K562 (cell line): ENCODE measurements at regions not wholly inside any gene's neighbourhood (a gene's known extent, or its start where the extent isn't known, plus 50 kb on each side); places are given as distances from the start of the nearest gene placed in this dataset.

Experiments
- ATF7 ChIP-seq: fragments of 450-650 bp; IDR thresholded peaks from 2 replicates; pipeline ENCODE4 v1.7.1; 2014; ENCODE audit warnings: mild to moderate bottlenecking, moderate library complexity
- HMGXB4 ChIP-seq: sonication (generic); formaldehyde crosslinking; IDR thresholded peaks from 2 replicates; pipeline ENCODE4 v1.8.1; 2023; ENCODE audit warnings: mild to moderate bottlenecking, missing genetic modification reagents
- ILF3 ChIP-seq: fragments of 450-650 bp; IDR thresholded peaks from 2 replicates; pipeline ENCODE4 v1.6.1; 2018; ENCODE audit warnings: antibody characterized with exemption, mild to moderate bottlenecking, moderate library complexity, borderline replicate concordance
- KLF10 ChIP-seq: fragments of 250-450 bp; sonication (Bioruptor Pico); IDR thresholded peaks from 2 replicates; pipeline ENCODE4 v1.6.1; 2021; ENCODE audit warnings: matching md5 sums
- RAD21 ChIP-seq, 2 experiments: fragments of 250-450 bp in 1 of 2; fragments of 450-650 bp in 1 of 2; sonication (Bioruptor Pico) in 1 of 2; formaldehyde crosslinking in 1 of 2; IDR thresholded peaks in 1 of 2; conservative IDR thresholded peaks in 1 of 2; 2 replicates each; pipeline versions ENCODE4 v1.4.0 to v1.8.0; 2020 to 2022; ENCODE audit warnings: mild to moderate bottlenecking in 2 of 2, moderate library complexity in 1 of 2
- RAD51 ChIP-seq: fragments of 450-650 bp; IDR thresholded peaks from 2 replicates; pipeline ENCODE4 v1.7.1; 2016; ENCODE audit warnings: low read depth, mild to moderate bottlenecking, borderline replicate concordance
- RBM39 ChIP-seq: fragments of 200-400 bp; formaldehyde crosslinking; optimal IDR thresholded peaks from 2 replicates; pipeline ENCODE3; 2018; ENCODE audit warnings: low read depth, low read length
- SREBF1 ChIP-seq: fragments of 150-350 bp; IDR thresholded peaks from 2 replicates; pipeline ENCODE4 v1.6.1; 2014; ENCODE audit warnings: antibody characterized with exemption, low read depth, low read length, borderline replicate concordance
- VEZF1 ChIP-seq: fragments of 200-800 bp; sonication (Bioruptor generic); IDR thresholded peaks from 2 replicates; pipeline ENCODE4 v1.6.1; 2017; ENCODE audit warnings: missing genetic modification characterization, missing compliant biosample characterization
- ZBTB17 ChIP-seq: fragments of 450-650 bp; formaldehyde crosslinking; IDR thresholded peaks from 2 replicates; pipeline ENCODE4 v1.4.0; 2020; ENCODE audit warnings: mild to moderate bottlenecking
- TF ChIP-seq, protein P1 (sequence below): fragments of 200-800 bp; sonication (Bioruptor generic); IDR thresholded peaks from 2 replicates; pipeline ENCODE4 v1.6.1; 2016; ENCODE audit warnings: missing genetic modification characterization, missing compliant biosample characterization

- TF ChIP-seq HMGXB4 (CRISPR knock-in tag) (no peak), RBM39 (no peak), VEZF1 (CRISPR knock-in tag) (no peak), ZBTB17 (CRISPR knock-in tag) (no peak), SREBF1 (no peak), ILF3 (no peak), RAD51 (no peak), RAD21 (CRISPR knock-in tag; conservative IDR thresholded peaks at IDR 0.05 in 1 of 2, IDR thresholded peaks at IDR 0.05 in 1 of 2) (no peak), ATF7 (no peak), KLF10 (no peak)
- TF ChIP-seq, protein P1, sequence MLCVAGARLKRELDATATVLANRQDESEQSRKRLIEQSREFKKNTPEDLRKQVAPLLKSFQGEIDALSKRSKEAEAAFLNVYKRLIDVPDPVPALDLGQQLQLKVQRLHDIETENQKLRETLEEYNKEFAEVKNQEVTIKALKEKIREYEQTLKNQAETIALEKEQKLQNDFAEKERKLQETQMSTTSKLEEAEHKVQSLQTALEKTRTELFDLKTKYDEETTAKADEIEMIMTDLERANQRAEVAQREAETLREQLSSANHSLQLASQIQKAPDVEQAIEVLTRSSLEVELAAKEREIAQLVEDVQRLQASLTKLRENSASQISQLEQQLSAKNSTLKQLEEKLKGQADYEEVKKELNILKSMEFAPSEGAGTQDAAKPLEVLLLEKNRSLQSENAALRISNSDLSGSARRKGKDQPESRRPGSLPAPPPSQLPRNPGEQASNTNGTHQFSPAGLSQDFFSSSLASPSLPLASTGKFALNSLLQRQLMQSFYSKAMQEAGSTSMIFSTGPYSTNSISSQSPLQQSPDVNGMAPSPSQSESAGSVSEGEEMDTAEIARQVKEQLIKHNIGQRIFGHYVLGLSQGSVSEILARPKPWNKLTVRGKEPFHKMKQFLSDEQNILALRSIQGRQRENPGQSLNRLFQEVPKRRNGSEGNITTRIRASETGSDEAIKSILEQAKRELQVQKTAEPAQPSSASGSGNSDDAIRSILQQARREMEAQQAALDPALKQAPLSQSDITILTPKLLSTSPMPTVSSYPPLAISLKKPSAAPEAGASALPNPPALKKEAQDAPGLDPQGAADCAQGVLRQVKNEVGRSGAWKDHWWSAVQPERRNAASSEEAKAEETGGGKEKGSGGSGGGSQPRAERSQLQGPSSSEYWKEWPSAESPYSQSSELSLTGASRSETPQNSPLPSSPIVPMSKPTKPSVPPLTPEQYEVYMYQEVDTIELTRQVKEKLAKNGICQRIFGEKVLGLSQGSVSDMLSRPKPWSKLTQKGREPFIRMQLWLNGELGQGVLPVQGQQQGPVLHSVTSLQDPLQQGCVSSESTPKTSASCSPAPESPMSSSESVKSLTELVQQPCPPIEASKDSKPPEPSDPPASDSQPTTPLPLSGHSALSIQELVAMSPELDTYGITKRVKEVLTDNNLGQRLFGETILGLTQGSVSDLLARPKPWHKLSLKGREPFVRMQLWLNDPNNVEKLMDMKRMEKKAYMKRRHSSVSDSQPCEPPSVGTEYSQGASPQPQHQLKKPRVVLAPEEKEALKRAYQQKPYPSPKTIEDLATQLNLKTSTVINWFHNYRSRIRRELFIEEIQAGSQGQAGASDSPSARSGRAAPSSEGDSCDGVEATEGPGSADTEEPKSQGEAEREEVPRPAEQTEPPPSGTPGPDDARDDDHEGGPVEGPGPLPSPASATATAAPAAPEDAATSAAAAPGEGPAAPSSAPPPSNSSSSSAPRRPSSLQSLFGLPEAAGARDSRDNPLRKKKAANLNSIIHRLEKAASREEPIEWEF = no peak
Measured at GRCh38 chr2:6700335-6700734, 165.4 kb downstream of the CMPK2 start (continued).
